B cell (primary cell): ENCODE measurements at regions not wholly inside any gene's neighbourhood (a gene's known extent, or its start where the extent isn't known, plus 50 kb on each side); places are given as distances from the start of the nearest gene placed in this dataset.

Source experiments
- ATAC-seq: fragments of 200-7000 bp; cut with Tn5 transposase; one replicate; pipeline ENCODE4 v1.10.0; 2021; ENCODE audit warnings: low read depth, mild to moderate bottlenecking, moderate number of reproducible peaks, moderate library complexity
- CTCF ChIA-PET: fragments of 350-600 bp; sonication (Branson Sonifier 250); formaldehyde crosslinking; loops from one replicate; lab custom pipeline; 2021; ENCODE audit warnings: antibody characterized with exemption, inconsistent platforms; lab: Charles Lee
- POLR2A ChIA-PET: fragments of 350-600 bp; sonication (Branson Sonifier 250); formaldehyde crosslinking; loops from one replicate; lab custom pipeline; 2021; ENCODE audit warnings: antibody characterized with exemption; lab: Charles Lee
- DNase-seq: peaks from one replicate; pipeline ENCODE4 v3.0.0; 2013
- H2AFZ ChIP-seq: 2 replicates; pipeline ENCODE4 v1.6.1; 2012; ENCODE audit warnings: mild to moderate bottlenecking, low read depth, low read length; ENCODE audit not compliant: insufficient read depth, poor library complexity, severe bottlenecking
- H3K27ac ChIP-seq, 2 donors: 1 replicate in 1 of 2; 2 replicates in 1 of 2; pipeline ENCODE4 v1.5.1; 2012 to 2013; ENCODE audit warnings: low read length in 2 of 2, mild to moderate bottlenecking in 2 of 2, moderate library complexity in 1 of 2
- H3K27me3 ChIP-seq, 4 experiments: fragments of 200-600 bp in 1 of 4; sonication (generic) in 1 of 4; replicated peaks in 1 of 4; 1 replicate in 2 of 4; 2 replicates in 2 of 4; pipeline versions ENCODE4 v1.6.1 to v1.7.0; 2013 to 2016; ENCODE audit warnings: low read length in 3 of 4, mild to moderate bottlenecking in 2 of 4, mixed read lengths in 1 of 4, moderate library complexity in 1 of 4; ENCODE audit not compliant: insufficient read depth in 4 of 4, control insufficient read depth in 3 of 4; ENCODE audit errors: control extremely low read depth in 1 of 4
- H3K36me3 ChIP-seq, 2 experiments: replicated peaks in 1 of 2; 1 replicate in 1 of 2; 2 replicates in 1 of 2; pipeline versions ENCODE4 v1.6.1 to v1.7.1; 2013; ENCODE audit warnings: low read length in 1 of 2; ENCODE audit not compliant: insufficient read depth in 2 of 2, control insufficient read depth in 1 of 2; ENCODE audit errors: control extremely low read depth in 1 of 2, extremely low read depth in 1 of 2
- H3K4me1 ChIP-seq, 2 donors: fragments of 200-600 bp in 1 of 2; sonication (generic) in 1 of 2; 1 replicate in 1 of 2; 2 replicates in 1 of 2; pipeline versions ENCODE4 v1.5.1 to v1.6.1; 2013 to 2017; ENCODE audit warnings: low read length in 2 of 2; ENCODE audit not compliant: control insufficient read depth in 2 of 2, insufficient read depth in 2 of 2
- H3K4me2 ChIP-seq: replicated peaks from 2 replicates; pipeline ENCODE3; 2012; ENCODE audit warnings: mild to moderate bottlenecking, low read depth, low read length; ENCODE audit not compliant: poor library complexity, severe bottlenecking
- H3K4me3 ChIP-seq, 5 experiments: fragments of 200-600 bp in 1 of 5; sonication (generic) in 1 of 5; 1 replicate in 3 of 5; 2 replicates in 2 of 5; pipeline versions ENCODE4 v1.5.1 to v1.7.0; 2011 to 2016; ENCODE audit warnings: low read length in 4 of 5, mild to moderate bottlenecking in 4 of 5, low read depth in 2 of 5, control low read depth in 1 of 5, moderate library complexity in 1 of 5; ENCODE audit not compliant: insufficient read depth in 1 of 5; ENCODE audit errors: control extremely low read depth in 1 of 5, extremely low read depth in 1 of 5
- H3K79me2 ChIP-seq: fragments of 200-600 bp; sonication (generic); one replicate; pipeline ENCODE4 v1.6.0; 2016; ENCODE audit warnings: low read length; ENCODE audit not compliant: control insufficient read depth, insufficient read depth
- H3K9ac ChIP-seq: fragments of 200-600 bp; sonication (generic); 2 replicates; pipeline ENCODE4 v1.6.1; 2017; ENCODE audit warnings: mild to moderate bottlenecking, low read length, moderate library complexity
- H3K9me3 ChIP-seq, 3 donors: one replicate each; pipeline versions ENCODE4 v1.6.1 to v1.7.1; 2013; ENCODE audit warnings: low read length in 2 of 3; ENCODE audit not compliant: control insufficient read depth in 2 of 3, insufficient read depth in 1 of 3; ENCODE audit errors: control extremely low read depth in 1 of 3
- H4K20me1 ChIP-seq: 2 replicates; pipeline ENCODE4 v1.6.0; 2012; ENCODE audit warnings: mild to moderate bottlenecking, low read length; ENCODE audit not compliant: insufficient read depth, control insufficient read depth, poor library complexity, severe bottlenecking
- H3K27ac Mint-ChIP-seq: one replicate; pipeline ENCODE4 v1.8.0; 2021; ENCODE audit warnings: mixed read lengths
- H3K27me3 Mint-ChIP-seq: one replicate; pipeline ENCODE4 v1.8.0; 2021; ENCODE audit warnings: mixed read lengths
- H3K4me1 Mint-ChIP-seq: one replicate; pipeline ENCODE4 v1.8.0; 2021; ENCODE audit warnings: mixed read lengths
- H3K4me3 Mint-ChIP-seq: one replicate; pipeline ENCODE4 v1.8.0; 2021; ENCODE audit warnings: mixed read lengths
- H3K9me3 Mint-ChIP-seq: one replicate; pipeline ENCODE4 v1.8.0; 2022; ENCODE audit warnings: mixed read lengths; ENCODE audit not compliant: insufficient read depth
- CTCF ChIP-seq: fragments of 200-600 bp; IDR thresholded peaks from one replicate; pipeline ENCODE4 v1.8.0; 2022; ENCODE audit warnings: antibody characterized with exemption, mild to moderate bottlenecking
- EZH2 ChIP-seq: IDR thresholded peaks from 2 replicates; pipeline ENCODE4 v1.6.1; 2012; ENCODE audit warnings: borderline replicate concordance, low read depth, mild to moderate bottlenecking, moderate library complexity, low read length; ENCODE audit not compliant: insufficient read depth, poor library complexity, severe bottlenecking
- WGBS: methylation state at CpG from one replicate; pipeline ENCODE4 v1.1.5; 2013; ENCODE audit warnings: missing lambda C conversion rate; ENCODE audit not compliant: insufficient coverage; 5-methylcytosine and 5-hydroxymethylcytosine counted together
- intact Hi-C: fragments of 100-400 bp; cut with micrococcal nuclease; formaldehyde crosslinking; loops from one replicate; pipeline ENCODE4 v1.10.0; 2022

DNA sequence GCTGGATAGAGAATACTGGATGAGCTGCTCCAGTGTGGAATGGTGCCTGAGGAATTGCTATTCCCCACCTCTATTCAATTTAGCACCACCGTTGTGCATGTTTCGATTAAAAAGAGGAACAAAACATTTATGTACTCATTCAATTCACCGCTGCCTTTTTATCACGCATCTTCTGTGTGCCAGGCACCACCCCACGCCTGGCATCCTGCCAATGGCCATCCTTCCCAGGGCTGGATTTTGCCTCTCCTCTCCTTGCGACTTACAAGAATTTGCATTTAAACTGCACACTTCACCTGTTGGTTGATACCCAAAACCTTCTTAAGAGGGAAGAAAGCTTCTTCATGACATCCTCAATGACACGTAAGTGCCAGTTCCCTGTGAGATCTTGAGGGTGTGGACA lies 110.2 kb upstream of the DPP6 start:
- Histone ChIP-seq H3K9ac (no peak overlapping the region), H2AFZ (no peak overlapping the region), H4K20me1 (no peaks in the 10 kb centered on the region), H3K4me1 (no peaks in the 10 kb centered on the region), H3K36me3 (no peaks in the 10 kb centered on the region), H3K27me3 (no peaks in the 10 kb centered on the region), H3K27ac (no peak overlapping the region), H3K4me3 (no peak overlapping the region), H3K4me2 (no peak overlapping the region), H3K79me2 (no peaks in the 10 kb centered on the region), H3K9me3 (peaks cover 0 to 19% (median 0%) of the 10 kb centered on the region in 3 donors)
- ChIA-PET CTCF (no interaction called here), POLR2A (no interaction called here)
- Mint-ChIP-seq H3K4me3 (no peak overlapping the region), H3K9me3 (peaks cover 3% of the 10 kb centered on the region), H3K4me1 (no peaks in the 10 kb centered on the region), H3K27ac (no peak overlapping the region), H3K27me3 (no peaks in the 10 kb centered on the region)
- no peak for TF ChIP-seq CTCF
- no peak for TF ChIP-seq EZH2
- DNase-seq (no peak), ATAC-seq (no peak)
- WGBS, result 95% methylated on average over 7 of the region's 7 CpGs
- intact Hi-C loops, result no loop called here

- no peaks in the 10 kb centered on the region for H3K36me3 ChIP-seq
- H3K79me2 ChIP-seq, result no peaks in the 10 kb centered on the region
- no peak overlapping the region for H3K4me2 ChIP-seq
- no peak overlapping the region for H3K4me3 ChIP-seq
- no peaks in the 10 kb centered on the region for H3K4me1 ChIP-seq
- H2AFZ ChIP-seq, result no peak overlapping the region
- Mint-ChIP-seq H3K4me1 (no peaks in the 10 kb centered on the region), H3K27me3 (no peaks in the 10 kb centered on the region), H3K4me3 (no peak overlapping the region), H3K9me3 (peaks cover 3% of the 10 kb centered on the region), H3K27ac (no peak overlapping the region)
- CTCF ChIA-PET, result no interaction called here
- H3K27me3 ChIP-seq, result no peaks in the 10 kb centered on the region
- no peak overlapping the region for H3K9ac ChIP-seq
- intact Hi-C loops, result no loop called here
- WGBS, result 40% methylated on average over 1 of the region's 4 CpGs
- no peak overlapping the region for H3K27ac ChIP-seq
- no peak for DNase-seq
- POLR2A ChIA-PET, result no interaction called here
- TF ChIP-seq CTCF (no peak), EZH2 (no peak)
- peaks cover 0 to 18% (median 0%) of the 10 kb centered on the region in 3 donors for H3K9me3 ChIP-seq
- ATAC-seq, result no peak
- H4K20me1 ChIP-seq, result no peaks in the 10 kb centered on the region
Observed at GRCh38 chr7:153943457-153943856, 108.7 kb upstream of the DPP6 start.
